ENCODE measurements at regions not wholly inside any gene's neighbourhood (a gene's known extent, or its start where the extent isn't known, plus 50 kb on each side); places are given as distances from the start of the nearest gene placed in this dataset.

DNA sequence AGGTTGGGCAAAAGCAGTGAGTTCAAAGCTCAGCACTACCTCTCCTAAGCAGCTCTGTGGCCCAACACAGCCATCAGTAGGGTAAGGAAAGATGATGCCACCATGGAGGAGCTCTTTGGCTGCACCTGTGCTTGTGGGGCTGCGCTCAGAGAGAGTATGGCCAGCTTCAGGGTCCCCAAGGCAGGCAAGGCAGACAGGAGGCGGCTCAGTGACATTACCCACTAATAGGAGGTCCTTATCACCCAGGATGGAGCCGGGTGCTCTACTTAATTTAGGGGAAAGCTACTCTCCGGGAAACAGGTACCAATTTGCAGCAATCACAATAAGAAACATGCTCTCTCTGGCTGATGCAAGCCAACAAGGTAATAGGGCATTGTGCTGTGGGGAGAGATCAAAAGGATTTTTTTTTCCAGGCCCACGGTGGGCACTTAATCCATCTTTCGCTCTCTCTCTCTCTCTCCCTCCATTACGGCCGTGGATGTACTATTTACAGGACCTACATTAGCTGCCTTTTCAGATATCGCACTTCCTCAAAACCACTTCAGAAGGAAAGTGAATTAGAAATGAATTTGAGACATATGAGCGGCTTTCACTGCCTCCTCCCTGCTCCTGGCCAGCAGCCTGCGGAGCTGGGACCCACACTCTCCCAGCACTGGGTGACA, 446.3 kb downstream of the SOX6 start:
- WGBS, 5 donors = 59 to 69% (median 66%) methylated on average over 11 of the region's 11 CpGs
- H3K36me3 ChIP-seq = no peaks in the 10 kb centered on the region
- TF ChIP-seq, protein P1, sequence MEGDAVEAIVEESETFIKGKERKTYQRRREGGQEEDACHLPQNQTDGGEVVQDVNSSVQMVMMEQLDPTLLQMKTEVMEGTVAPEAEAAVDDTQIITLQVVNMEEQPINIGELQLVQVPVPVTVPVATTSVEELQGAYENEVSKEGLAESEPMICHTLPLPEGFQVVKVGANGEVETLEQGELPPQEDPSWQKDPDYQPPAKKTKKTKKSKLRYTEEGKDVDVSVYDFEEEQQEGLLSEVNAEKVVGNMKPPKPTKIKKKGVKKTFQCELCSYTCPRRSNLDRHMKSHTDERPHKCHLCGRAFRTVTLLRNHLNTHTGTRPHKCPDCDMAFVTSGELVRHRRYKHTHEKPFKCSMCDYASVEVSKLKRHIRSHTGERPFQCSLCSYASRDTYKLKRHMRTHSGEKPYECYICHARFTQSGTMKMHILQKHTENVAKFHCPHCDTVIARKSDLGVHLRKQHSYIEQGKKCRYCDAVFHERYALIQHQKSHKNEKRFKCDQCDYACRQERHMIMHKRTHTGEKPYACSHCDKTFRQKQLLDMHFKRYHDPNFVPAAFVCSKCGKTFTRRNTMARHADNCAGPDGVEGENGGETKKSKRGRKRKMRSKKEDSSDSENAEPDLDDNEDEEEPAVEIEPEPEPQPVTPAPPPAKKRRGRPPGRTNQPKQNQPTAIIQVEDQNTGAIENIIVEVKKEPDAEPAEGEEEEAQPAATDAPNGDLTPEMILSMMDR (IDR thresholded peaks at IDR 0.05 in 8 of 11, conservative IDR thresholded peaks at IDR 0.05 in 3 of 11) = no peak
- TF ChIP-seq POLR2AphosphoS5 (IDR thresholded peaks at IDR 0.05) (no peak), POLR2A (IDR thresholded peaks at IDR 0.05) (no peak)
- no peaks in the 10 kb centered on the region for H3K9me3 ChIP-seq
- intact Hi-C loops (cut with DNase I; ENCODE audit: low total_unique reads) = no loop called here
- H3K4me3 ChIP-seq = no peak overlapping the region
- H3K27ac ChIP-seq = no peak overlapping the region
- DNase-seq = no peak
- no peaks in the 10 kb centered on the region for H3K4me1 ChIP-seq
- no peaks in the 10 kb centered on the region for H3K27me3 ChIP-seq (replicated peaks in 1 of 7)

- TF ChIP-seq POLR2A (IDR thresholded peaks at IDR 0.05) = no peak
- TF ChIP-seq, protein P1 (IDR thresholded peaks at IDR 0.05 in 8 of 11, conservative IDR thresholded peaks at IDR 0.05 in 3 of 11) = no peak
- Histone ChIP-seq H3K4me1 (no peaks in the 10 kb centered on the region), H3K27ac (no peak overlapping the region), H3K36me3 (no peaks in the 10 kb centered on the region), H3K27me3 (replicated peaks in 1 of 7) (no peaks in the 10 kb centered on the region), H3K4me3 (no peak overlapping the region), H3K9me3 (no peaks in the 10 kb centered on the region)
- WGBS, 5 donors = 84 to 96% (median 94%) methylated on average over 7 of the region's 7 CpGs
- intact Hi-C loops (cut with DNase I; ENCODE audit: low total_unique reads) = no loop called here
- DNase-seq = no peak
Measured at GRCh38 chr11:15910761-15911160, 445.6 kb downstream of the SOX6 start.

GRCh38 chr11:15911377-15912044, 444.8 kb downstream of the SOX6 start:
- no peak for DNase-seq
- TF ChIP-seq, protein P1 (IDR thresholded peaks at IDR 0.05 in 8 of 11, conservative IDR thresholded peaks at IDR 0.05 in 3 of 11) = no peak
- TF ChIP-seq POLR2A (IDR thresholded peaks at IDR 0.05) (no peak), POLR2AphosphoS5 (IDR thresholded peaks at IDR 0.05) (peak in 1 of 3 donors; percentile 33)
- intact Hi-C loops (cut with DNase I; ENCODE audit: low total_unique reads) = no loop called here
- Histone ChIP-seq H3K4me3 (no peak overlapping the region), H3K36me3 (no peaks in the 10 kb centered on the region), H3K27ac (no peak overlapping the region), H3K4me1 (no peaks in the 10 kb centered on the region), H3K9me3 (peaks cover 0 to 2% (median 0%) of the 10 kb centered on the region in 8 donors), H3K27me3 (replicated peaks in 1 of 7) (no peaks in the 10 kb centered on the region)
- WGBS, 5 donors = 41 to 68% (median 45%) methylated on average over 6 of the region's 6 CpGs

- TF ChIP-seq POLR2A (IDR thresholded peaks at IDR 0.05) = no peak
- 74 to 95% (median 87%) methylated on average over 2 of the region's 2 CpGs for WGBS, 5 donors
- Histone ChIP-seq H3K4me1 (no peaks in the 10 kb centered on the region), H3K27me3 (replicated peaks in 1 of 7) (no peaks in the 10 kb centered on the region), H3K4me3 (no peak overlapping the region), H3K36me3 (no peaks in the 10 kb centered on the region), H3K9me3 (peaks cover 0 to 5% (median 0%) of the 10 kb centered on the region in 8 donors), H3K27ac (no peak overlapping the region)
- no peak for DNase-seq
- intact Hi-C loops (cut with DNase I; ENCODE audit: low total_unique reads) = no loop called here
Measured at GRCh38 chr11:15912291-15912690, 444.1 kb downstream of the SOX6 start.
